ENCODE measurements at regions not wholly inside any gene's neighbourhood (a gene's known extent, or its start where the extent isn't known, plus 50 kb on each side); places are given as distances from the start of the nearest gene placed in this dataset.

DNA sequence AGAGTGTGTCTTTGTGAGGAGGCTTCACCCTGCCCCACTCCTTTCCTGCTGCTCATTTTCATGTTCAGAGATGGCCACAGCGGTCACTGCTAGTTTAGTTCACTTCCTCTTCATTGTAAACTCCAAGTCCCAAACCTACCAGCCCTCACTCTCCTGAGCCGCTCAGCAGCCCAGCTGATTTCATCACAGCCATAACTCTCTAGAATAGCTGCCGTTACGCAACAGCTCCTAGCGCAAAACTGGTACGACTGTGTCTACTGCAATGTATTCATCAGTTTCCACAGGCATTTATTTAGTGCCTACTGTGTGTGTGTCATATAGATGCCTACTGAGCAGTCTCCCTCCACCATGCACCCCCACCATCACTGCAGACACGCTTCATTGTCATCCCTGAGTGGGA is 233.5 kb upstream of the RPL38 start:
- 71 to 90% (median 83%) methylated on average over 7 of the region's 7 CpGs for WGBS, 4 donors
- Histone ChIP-seq H3K4me1 (peaks cover 0 to 9% (median 0%) of the 10 kb centered on the region in 12 donors), H3K27ac (no peak overlapping the region), H3K9me3 (peaks cover 0 to 10% (median 0%) of the 10 kb centered on the region in 12 donors), H3K27me3 (peaks cover 0 to 43% (median 4%) of the 10 kb centered on the region in 9 donors), H3K4me3 (no peak overlapping the region), H3K36me3 (no peaks in the 10 kb centered on the region)
- TF ChIP-seq, protein P1, sequence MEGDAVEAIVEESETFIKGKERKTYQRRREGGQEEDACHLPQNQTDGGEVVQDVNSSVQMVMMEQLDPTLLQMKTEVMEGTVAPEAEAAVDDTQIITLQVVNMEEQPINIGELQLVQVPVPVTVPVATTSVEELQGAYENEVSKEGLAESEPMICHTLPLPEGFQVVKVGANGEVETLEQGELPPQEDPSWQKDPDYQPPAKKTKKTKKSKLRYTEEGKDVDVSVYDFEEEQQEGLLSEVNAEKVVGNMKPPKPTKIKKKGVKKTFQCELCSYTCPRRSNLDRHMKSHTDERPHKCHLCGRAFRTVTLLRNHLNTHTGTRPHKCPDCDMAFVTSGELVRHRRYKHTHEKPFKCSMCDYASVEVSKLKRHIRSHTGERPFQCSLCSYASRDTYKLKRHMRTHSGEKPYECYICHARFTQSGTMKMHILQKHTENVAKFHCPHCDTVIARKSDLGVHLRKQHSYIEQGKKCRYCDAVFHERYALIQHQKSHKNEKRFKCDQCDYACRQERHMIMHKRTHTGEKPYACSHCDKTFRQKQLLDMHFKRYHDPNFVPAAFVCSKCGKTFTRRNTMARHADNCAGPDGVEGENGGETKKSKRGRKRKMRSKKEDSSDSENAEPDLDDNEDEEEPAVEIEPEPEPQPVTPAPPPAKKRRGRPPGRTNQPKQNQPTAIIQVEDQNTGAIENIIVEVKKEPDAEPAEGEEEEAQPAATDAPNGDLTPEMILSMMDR (IDR thresholded peaks at IDR 0.05) = no peak
- no peak for TF ChIP-seq POLR2A (IDR thresholded peaks at IDR 0.05)
- intact Hi-C loops (cut with DNase I) = loop anchor here in 1 of 10 donors (10.0 kb wide), 1 partner anchor 85 kb away; no protein-coding TSS in a partner anchor
- ATAC-seq = peak; percentile 9 to 43 (median 24)
- peak in 4 of 5 donors; percentile 28 to 59 (median 36) for DNase-seq

DNA sequence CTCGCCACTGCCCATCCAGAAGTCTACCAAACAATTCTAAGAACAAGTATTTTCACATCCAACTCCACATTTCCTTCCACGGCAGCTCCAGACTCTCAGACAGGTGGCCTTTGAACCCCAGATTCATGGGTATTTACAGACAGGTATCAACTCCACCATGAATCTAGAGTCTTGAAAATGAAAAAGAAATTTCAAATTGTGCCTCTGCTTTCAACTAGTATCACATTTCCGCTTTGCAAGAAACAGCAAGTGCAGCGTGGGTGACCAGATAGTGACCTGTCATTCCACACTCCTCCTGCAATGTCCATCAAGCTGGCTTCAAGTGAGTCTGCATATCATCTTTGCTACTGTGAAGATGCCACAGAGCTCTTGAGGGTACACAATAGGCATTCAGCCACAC is 232.4 kb upstream of the RPL38 start:
- Histone ChIP-seq H3K4me1 (peaks cover 0 to 9% (median 0%) of the 10 kb centered on the region in 12 donors), H3K27me3 (peaks cover 0 to 43% (median 4%) of the 10 kb centered on the region in 9 donors), H3K4me3 (no peak overlapping the region), H3K9me3 (no peaks in the 10 kb centered on the region), H3K27ac (no peak overlapping the region), H3K36me3 (no peaks in the 10 kb centered on the region)
- intact Hi-C loops (cut with DNase I) = no loop called here
- TF ChIP-seq POLR2A (IDR thresholded peaks at IDR 0.05) = no peak
- TF ChIP-seq, protein P1 (IDR thresholded peaks at IDR 0.05) = no peak
- ATAC-seq (no peak), DNase-seq (no peak)
- 76 to 82% (median 77%) methylated on average over 4 of the region's 4 CpGs for whole genome bisulfite sequencing, 4 donors

DNA sequence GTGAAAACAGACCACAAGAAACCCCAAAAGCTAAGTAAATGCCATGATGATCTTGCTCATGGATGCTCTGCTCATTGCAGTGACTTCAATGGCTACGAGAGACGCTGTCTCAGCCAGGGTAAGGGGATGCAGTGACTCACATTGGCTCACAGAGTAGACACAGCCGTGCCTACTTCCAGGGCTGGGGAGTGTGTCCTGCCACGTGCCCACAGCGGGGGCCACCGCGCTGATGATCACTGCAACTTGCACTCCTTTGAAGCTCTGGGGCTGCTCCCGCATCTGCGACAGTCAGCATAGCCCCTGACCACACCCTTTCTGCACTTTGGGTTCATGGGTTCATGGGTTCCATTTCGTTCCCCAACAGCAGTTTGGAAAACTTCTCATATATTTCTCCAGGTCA is 231.4 kb upstream of the RPL38 start:
- Histone ChIP-seq H3K27ac (no peak overlapping the region), H3K27me3 (peaks cover 0 to 36% (median 4%) of the 10 kb centered on the region in 9 donors), H3K4me3 (no peak overlapping the region), H3K36me3 (no peaks in the 10 kb centered on the region), H3K4me1 (peaks cover 0 to 9% (median 0%) of the 10 kb centered on the region in 12 donors), H3K9me3 (no peaks in the 10 kb centered on the region)
- ATAC-seq = no peak
- TF ChIP-seq POLR2A (IDR thresholded peaks at IDR 0.05) = no peak
- TF ChIP-seq, protein P1 (IDR thresholded peaks at IDR 0.05) = no peak
- intact Hi-C loops (cut with DNase I) = no loop called here
- peak in 1 of 5 donors; percentile 10 for DNase-seq
- 87 to 90% (median 90%) methylated on average over 10 of the region's 10 CpGs for WGBS, 4 donors

DNA sequence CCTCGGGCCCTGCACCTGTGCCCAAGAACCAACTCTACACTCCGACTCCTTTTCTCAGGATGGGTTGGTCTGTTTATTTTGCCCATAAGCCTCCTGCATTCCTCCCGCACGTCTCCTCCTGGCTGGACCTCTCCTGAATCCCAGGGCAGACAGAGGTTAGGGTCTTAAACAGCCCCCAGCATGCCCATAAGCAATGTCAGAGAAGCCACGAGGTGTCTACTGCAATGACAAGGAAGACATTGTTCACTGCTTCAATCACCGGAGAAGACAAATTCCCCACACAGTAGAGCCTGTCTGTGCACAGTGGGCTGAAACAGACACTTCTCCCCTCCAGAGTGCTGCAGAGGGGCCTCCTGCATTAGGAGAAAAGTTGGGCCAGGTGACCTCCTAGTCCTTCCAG is 230.6 kb upstream of the RPL38 start:
- no peaks in the 10 kb centered on the region for H3K9me3 ChIP-seq
- peaks cover 0 to 40% (median 5%) of the 10 kb centered on the region in 9 donors for H3K27me3 ChIP-seq
- peaks cover 0 to 9% (median 0%) of the 10 kb centered on the region in 12 donors for H3K4me1 ChIP-seq
- H3K4me3 ChIP-seq = no peak overlapping the region
- WGBS, 4 donors = 80 to 84% (median 82%) methylated on average over 6 of the region's 6 CpGs
- no peaks in the 10 kb centered on the region for H3K36me3 ChIP-seq
- no peak overlapping the region for H3K27ac ChIP-seq
- no peak for TF ChIP-seq POLR2A (IDR thresholded peaks at IDR 0.05)
- TF ChIP-seq, protein P1 (IDR thresholded peaks at IDR 0.05) = no peak
- intact Hi-C loops (cut with DNase I) = no loop called here
- ATAC-seq (no peak), DNase-seq (no peak)
